SK-N-MC (cell line): ENCODE measurements at regions not wholly inside any gene's neighbourhood (a gene's known extent, or its start where the extent isn't known, plus 50 kb on each side); places are given as distances from the start of the nearest gene placed in this dataset.

Experiments
- EZH2 ChIP-seq: fragments of 200-600 bp; sonication (generic); IDR thresholded peaks from one replicate; pipeline ENCODE4 v1.6.1; 2017; ENCODE audit warnings: antibody characterized with exemption
- POLR2AphosphoS5 ChIP-seq: IDR thresholded peaks from 2 replicates; pipeline ENCODE4 v1.6.1; 2012; ENCODE audit warnings: mild to moderate bottlenecking, low read depth, low read length, borderline replicate concordance

- TF ChIP-seq EZH2 (no peak), POLR2AphosphoS5 (no peak)
Observed at GRCh38 chr10:128274938-128275337, 148.7 kb upstream of the MKI67 start.
